ENCODE measurements at regions not wholly inside any gene's neighbourhood (a gene's known extent, or its start where the extent isn't known, plus 50 kb on each side); places are given as distances from the start of the nearest gene placed in this dataset.

- Histone ChIP-seq H3K9ac (ENCODE audit: low read length) (no peak overlapping the region), H3K9me3 (ENCODE audit: control insufficient read depth, low read length) (no peaks in the 10 kb centered on the region), H3K27ac (ENCODE audit: low read length, poor library complexity, severe bottlenecking) (no peak overlapping the region), H2BK12ac (ENCODE audit: low read length in 2 of 2) (no peak overlapping the region), H3K18ac (ENCODE audit: low read depth in 1 of 2, low read length in 2 of 2) (no peak overlapping the region), H3K4me3 (ENCODE audit: insufficient read depth in 1 of 2, low read depth in 1 of 2, low read length in 2 of 2) (no peak overlapping the region), H3K36me3 (ENCODE audit: control insufficient read depth in 1 of 2, insufficient read depth in 2 of 2, low read depth in 1 of 2, low read length in 2 of 2) (no peaks in the 10 kb centered on the region), H4K91ac (ENCODE audit: low read length) (no peak overlapping the region), H3K23ac (ENCODE audit: low read length in 2 of 2) (no peak overlapping the region), H2AK5ac (ENCODE audit: low read length, severe bottlenecking) (no peak overlapping the region), H2BK120ac (ENCODE audit: low read depth, low read length) (no peak overlapping the region), H3K4me2 (ENCODE audit: low read length, poor library complexity, severe bottlenecking) (no peak overlapping the region), H2BK5ac (ENCODE audit: low read depth, low read length, poor library complexity, severe bottlenecking) (no peak overlapping the region), H2BK15ac (ENCODE audit: low read depth, poor library complexity, severe bottlenecking) (no peak overlapping the region), H3K27me3 (ENCODE audit: control insufficient read depth in 1 of 2, insufficient read depth in 1 of 2, low read length in 2 of 2) (no peaks in the 10 kb centered on the region), H4K8ac (ENCODE audit: low read length) (no peak overlapping the region), H3K4me1 (ENCODE audit: control insufficient read depth, insufficient read depth, low read depth, low read length) (no peaks in the 10 kb centered on the region), H2AFZ (ENCODE audit: low read depth, low read length) (no peak overlapping the region), H3K14ac (ENCODE audit: low read length in 2 of 2) (no peak overlapping the region), H3K79me1 (replicated peaks; ENCODE audit: low read length, poor library complexity, severe bottlenecking) (no peaks in the 10 kb centered on the region), H3K4ac (ENCODE audit: low read depth in 1 of 2, low read length in 2 of 2) (no peak overlapping the region)
- 69% methylated on average over 1 of the region's 1 CpG for WGBS
- DNase-seq, result no peak
Measured at GRCh38 chr9:105969636-105970035, 275.3 kb downstream of the TMEM38B start.

- H3K23ac ChIP-seq (ENCODE audit: low read length in 2 of 2), result no peak overlapping the region
- H4K91ac ChIP-seq (ENCODE audit: low read length), result no peak overlapping the region
- H3K4me1 ChIP-seq (ENCODE audit: control insufficient read depth, insufficient read depth, low read depth, low read length), result no peaks in the 10 kb centered on the region
- H3K27ac ChIP-seq (ENCODE audit: low read length, poor library complexity, severe bottlenecking), result no peak overlapping the region
- no peak overlapping the region for H3K4me3 ChIP-seq (ENCODE audit: insufficient read depth in 1 of 2, low read depth in 1 of 2, low read length in 2 of 2)
- no peak overlapping the region for H2BK5ac ChIP-seq (ENCODE audit: low read depth, low read length, poor library complexity, severe bottlenecking)
- no peak overlapping the region for H3K9ac ChIP-seq (ENCODE audit: low read length)
- no peak overlapping the region for H2AFZ ChIP-seq (ENCODE audit: low read depth, low read length)
- H2BK120ac ChIP-seq (ENCODE audit: low read depth, low read length), result no peak overlapping the region
- H2AK5ac ChIP-seq (ENCODE audit: low read length, severe bottlenecking), result no peak overlapping the region
- no peaks in the 10 kb centered on the region for H3K79me1 ChIP-seq (replicated peaks; ENCODE audit: low read length, poor library complexity, severe bottlenecking)
- no peak overlapping the region for H3K4me2 ChIP-seq (ENCODE audit: low read length, poor library complexity, severe bottlenecking)
- no peak for DNase-seq
- H3K18ac ChIP-seq (ENCODE audit: low read depth in 1 of 2, low read length in 2 of 2), result no peak overlapping the region
- no peak overlapping the region for H4K8ac ChIP-seq (ENCODE audit: low read length)
- H3K27me3 ChIP-seq (ENCODE audit: control insufficient read depth in 1 of 2, insufficient read depth in 1 of 2, low read length in 2 of 2), result no peaks in the 10 kb centered on the region
- H2BK15ac ChIP-seq (ENCODE audit: low read depth, poor library complexity, severe bottlenecking), result no peak overlapping the region
- no peaks in the 10 kb centered on the region for H3K9me3 ChIP-seq (ENCODE audit: control insufficient read depth, low read length)
- no peak overlapping the region for H3K14ac ChIP-seq (ENCODE audit: low read length in 2 of 2)
- no peak overlapping the region for H3K4ac ChIP-seq (ENCODE audit: low read depth in 1 of 2, low read length in 2 of 2)
- 93% methylated on average over 2 of the region's 2 CpGs for WGBS
- H3K36me3 ChIP-seq (ENCODE audit: control insufficient read depth in 1 of 2, insufficient read depth in 2 of 2, low read depth in 1 of 2, low read length in 2 of 2), result no peaks in the 10 kb centered on the region
- no peak overlapping the region for H2BK12ac ChIP-seq (ENCODE audit: low read length in 2 of 2)
Measured at GRCh38 chr9:105971986-105972385, 277.6 kb downstream of the TMEM38B start.

- Histone ChIP-seq H2BK15ac (ENCODE audit: low read depth, poor library complexity, severe bottlenecking) (no peak overlapping the region), H3K27me3 (ENCODE audit: control insufficient read depth in 1 of 2, insufficient read depth in 1 of 2, low read length in 2 of 2) (peaks cover 0 to 2% of the 10 kb centered on the region in 2 experiments), H4K8ac (ENCODE audit: low read length) (no peak overlapping the region), H4K91ac (ENCODE audit: low read length) (no peak overlapping the region), H3K4me1 (ENCODE audit: control insufficient read depth, insufficient read depth, low read depth, low read length) (no peaks in the 10 kb centered on the region), H3K79me1 (replicated peaks; ENCODE audit: low read length, poor library complexity, severe bottlenecking) (no peaks in the 10 kb centered on the region), H3K4me3 (ENCODE audit: insufficient read depth in 1 of 2, low read depth in 1 of 2, low read length in 2 of 2) (no peak overlapping the region), H3K9ac (ENCODE audit: low read length) (no peak overlapping the region), H2BK5ac (ENCODE audit: low read depth, low read length, poor library complexity, severe bottlenecking) (no peak overlapping the region), H3K9me3 (ENCODE audit: control insufficient read depth, low read length) (no peaks in the 10 kb centered on the region), H3K27ac (ENCODE audit: low read length, poor library complexity, severe bottlenecking) (no peak overlapping the region), H3K23ac (ENCODE audit: low read length in 2 of 2) (no peak overlapping the region), H2BK120ac (ENCODE audit: low read depth, low read length) (no peak overlapping the region), H3K36me3 (ENCODE audit: control insufficient read depth in 1 of 2, insufficient read depth in 2 of 2, low read depth in 1 of 2, low read length in 2 of 2) (no peaks in the 10 kb centered on the region), H2BK12ac (ENCODE audit: low read length in 2 of 2) (no peak overlapping the region), H3K18ac (ENCODE audit: low read depth in 1 of 2, low read length in 2 of 2) (no peak overlapping the region), H3K4me2 (ENCODE audit: low read length, poor library complexity, severe bottlenecking) (no peak overlapping the region), H3K4ac (ENCODE audit: low read depth in 1 of 2, low read length in 2 of 2) (no peak overlapping the region), H3K14ac (ENCODE audit: low read length in 2 of 2) (no peak overlapping the region), H2AK5ac (ENCODE audit: low read length, severe bottlenecking) (no peak overlapping the region), H2AFZ (ENCODE audit: low read depth, low read length) (no peak overlapping the region)
- no peak for DNase-seq
- 65% methylated on average over 3 of the region's 6 CpGs for WGBS
Measured at GRCh38 chr9:105972466-105973204, 278.3 kb downstream of the TMEM38B start.

GRCh38 chr9:105973951-105974351, 279.6 kb downstream of the TMEM38B start:
- Histone ChIP-seq H3K4me2 (ENCODE audit: low read length, poor library complexity, severe bottlenecking) (no peak overlapping the region), H3K27me3 (ENCODE audit: control insufficient read depth in 1 of 2, insufficient read depth in 1 of 2, low read length in 2 of 2) (peaks cover 0 to 12% of the 10 kb centered on the region in 2 experiments), H2BK5ac (ENCODE audit: low read depth, low read length, poor library complexity, severe bottlenecking) (no peak overlapping the region), H4K91ac (ENCODE audit: low read length) (no peak overlapping the region), H3K23ac (ENCODE audit: low read length in 2 of 2) (no peak overlapping the region), H3K4me3 (ENCODE audit: insufficient read depth in 1 of 2, low read depth in 1 of 2, low read length in 2 of 2) (no peak overlapping the region), H3K9ac (ENCODE audit: low read length) (no peak overlapping the region), H3K14ac (ENCODE audit: low read length in 2 of 2) (no peak overlapping the region), H3K79me1 (replicated peaks; ENCODE audit: low read length, poor library complexity, severe bottlenecking) (no peaks in the 10 kb centered on the region), H2AK5ac (ENCODE audit: low read length, severe bottlenecking) (no peak overlapping the region), H3K27ac (ENCODE audit: low read length, poor library complexity, severe bottlenecking) (no peak overlapping the region), H4K8ac (ENCODE audit: low read length) (no peak overlapping the region), H2BK15ac (ENCODE audit: low read depth, poor library complexity, severe bottlenecking) (no peak overlapping the region), H3K4ac (ENCODE audit: low read depth in 1 of 2, low read length in 2 of 2) (no peak overlapping the region), H2BK12ac (ENCODE audit: low read length in 2 of 2) (no peak overlapping the region), H2BK120ac (ENCODE audit: low read depth, low read length) (no peak overlapping the region), H3K18ac (ENCODE audit: low read depth in 1 of 2, low read length in 2 of 2) (no peak overlapping the region), H3K9me3 (ENCODE audit: control insufficient read depth, low read length) (no peaks in the 10 kb centered on the region), H3K36me3 (ENCODE audit: control insufficient read depth in 1 of 2, insufficient read depth in 2 of 2, low read depth in 1 of 2, low read length in 2 of 2) (no peaks in the 10 kb centered on the region), H3K4me1 (ENCODE audit: control insufficient read depth, insufficient read depth, low read depth, low read length) (no peaks in the 10 kb centered on the region), H2AFZ (ENCODE audit: low read depth, low read length) (no peak overlapping the region)
- no CpG with 5 or more reads among the region's 3 CpGs for WGBS
- DNase-seq, result peak; percentile 5

Measured in mesenchymal stem cell (in vitro differentiated cells and primary cell).